ENCODE measurements at regions not wholly inside any gene's neighbourhood (a gene's known extent, or its start where the extent isn't known, plus 50 kb on each side); places are given as distances from the start of the nearest gene placed in this dataset.

- H3K23me2 ChIP-seq (ENCODE audit: low read depth, low read length) = no peaks in the 10 kb centered on the region
- POLR2A ChIA-PET (ENCODE audit: partially characterized antibody) = no interaction called here
- TF ChIP-seq CTCF (IDR thresholded peaks at IDR 0.05; ENCODE audit: control extremely low read depth in 1 of 3, insufficient read depth in 1 of 3, low read depth in 1 of 3, low read length in 3 of 3) = no peak
- TF ChIP-seq ATF3 (IDR thresholded peaks at IDR 0.05; ENCODE audit: insufficient read depth, low read depth, low read length) = no peak
- TF ChIP-seq SP2 (IDR thresholded peaks at IDR 0.05; ENCODE audit: low read length) = no peak
- TF ChIP-seq TCF12 (IDR thresholded peaks at IDR 0.05; ENCODE audit: low read depth, low read length) = no peak
- TF ChIP-seq RBBP5 (IDR thresholded peaks at IDR 0.05; ENCODE audit: borderline replicate concordance, low read depth, low read length) = no peak
- TF ChIP-seq CHD2 (IDR thresholded peaks at IDR 0.05; ENCODE audit: low read length) = no peak
- TF ChIP-seq TBP (IDR thresholded peaks at IDR 0.05; ENCODE audit: low read depth, low read length) = no peak
- TF ChIP-seq RFX5 (IDR thresholded peaks at IDR 0.05; ENCODE audit: borderline replicate concordance, low read depth, low read length) = no peak
- TF ChIP-seq BRCA1 (IDR thresholded peaks at IDR 0.05; ENCODE audit: low read depth, low read length) = no peak
- TF ChIP-seq CBX5 (IDR thresholded peaks at IDR 0.05; ENCODE audit: low read depth, low read length) = no peak
- no peak for TF ChIP-seq SIRT6 (IDR thresholded peaks at IDR 0.05; ENCODE audit: low read length)
- no peak for TF ChIP-seq E2F6 (IDR thresholded peaks at IDR 0.05)
These were observed 558.6 kb downstream of the UTRN start for GRCh38 chr6:144843701-144844100.

More at GRCh38 chr6:144843701-144844100, 558.6 kb downstream of the UTRN start:
- Histone ChIP-seq H3K79me2 (ENCODE audit: control insufficient read depth in 1 of 2, insufficient read depth in 2 of 2, low read length in 2 of 2) (no peaks in the 10 kb centered on the region), H3K27ac (ENCODE audit: low read depth, low read length) (no peak overlapping the region), H3K36me3 (ENCODE audit: control insufficient read depth in 2 of 4, insufficient read depth in 4 of 4, low read length in 3 of 4) (peaks cover 2 to 27% (median 6%) of the 10 kb centered on the region in 4 experiments; a peak in 4 of 8 replicates), H3K9me3 (ENCODE audit: insufficient read depth in 2 of 2, low read depth in 1 of 2, low read length in 1 of 2) (no peaks in the 10 kb centered on the region), H3K4ac (replicated peaks; ENCODE audit: insufficient read length, low read depth, low read length) (no peak overlapping the region), H2AFZ (ENCODE audit: low read length) (no peak overlapping the region), H3K4me1 (replicated peaks in 1 of 4; ENCODE audit: control insufficient read depth in 3 of 4, insufficient read depth in 4 of 4, low read length in 3 of 4) (peaks cover 0 to 3% (median under 1%) of the 10 kb centered on the region in 4 experiments; a peak in 3 of 7 replicates), H3K27me3 (replicated peaks in 1 of 4; ENCODE audit: control insufficient read depth in 3 of 4, extremely low read depth in 1 of 4, insufficient read depth in 3 of 4, low read length in 3 of 4) (no peaks in the 10 kb centered on the region), H3K14ac (ENCODE audit: insufficient read length) (no peak overlapping the region), H2BK120ac (replicated peaks; ENCODE audit: low read depth, low read length) (no peak overlapping the region), H2BK12ac (ENCODE audit: low read depth, low read length) (no peak overlapping the region), H2BK5ac (ENCODE audit: low read depth, low read length) (no peak overlapping the region), H2BK15ac (ENCODE audit: low read length) (no peak overlapping the region), H3K56ac (replicated peaks; ENCODE audit: insufficient read length, low read depth, low read length) (no peak overlapping the region), H4K8ac (ENCODE audit: extremely low read depth, insufficient read depth, low read length) (no peak overlapping the region), H2BK20ac (ENCODE audit: low read length) (no peak overlapping the region), H2AK5ac (ENCODE audit: low read depth, low read length) (no peak overlapping the region), H3K4me3 (ENCODE audit: extremely low read depth in 1 of 4, insufficient read depth in 2 of 4, low read depth in 3 of 4, low read length in 4 of 4) (no peak overlapping the region), H3K4me2 (ENCODE audit: insufficient read depth in 1 of 2, low read depth in 2 of 2, low read length in 2 of 2) (no peak overlapping the region), H3K79me1 (ENCODE audit: low read depth, low read length) (no peaks in the 10 kb centered on the region), H4K20me1 (replicated peaks in 1 of 2; ENCODE audit: control insufficient read depth in 1 of 2, insufficient read depth in 2 of 2, low read length in 2 of 2) (no peaks in the 10 kb centered on the region), H3K18ac (ENCODE audit: extremely low read depth, low read length) (no peak overlapping the region), H3K9ac (replicated peaks in 1 of 4; ENCODE audit: extremely low read depth in 1 of 4, low read depth in 3 of 4, low read length in 3 of 4) (no peak overlapping the region), H4K91ac (replicated peaks; ENCODE audit: insufficient read length, low read length) (no peak overlapping the region), H3K23ac (ENCODE audit: insufficient read length) (no peak overlapping the region), H4K5ac (ENCODE audit: insufficient read length, low read depth, low read length) (no peak overlapping the region)
- no peak for DNase-seq (ENCODE audit: low read depth in 1 of 2, low spot score in 2 of 2)
- 87% methylated on average over 1 of the region's 1 CpG; no CpG with 5 or more reads in 1 of the 2 experiments for WGBS, 2 experiments (ENCODE audit: extremely low coverage in 1 of 2, insufficient coverage in 1 of 2, insufficient read length in 1 of 2, insufficient replicate concordance in 2 of 2, low coverage in 1 of 2, low lambda C conversion rate in 2 of 2, missing lambda C conversion rate in 1 of 2)
- CTCF ChIA-PET (ENCODE audit: partially characterized antibody) = interaction anchor here (1.0 to 1.1 kb wide), 2 partner anchors 36 to 261 kb away, joined by 3 read pairs; no protein-coding TSS in a partner anchor
- no peak for FAIRE-seq

All from H1 (cell line).